ENCODE measurements at regions not wholly inside any gene's neighbourhood (a gene's known extent, or its start where the extent isn't known, plus 50 kb on each side); places are given as distances from the start of the nearest gene placed in this dataset.

DNA sequence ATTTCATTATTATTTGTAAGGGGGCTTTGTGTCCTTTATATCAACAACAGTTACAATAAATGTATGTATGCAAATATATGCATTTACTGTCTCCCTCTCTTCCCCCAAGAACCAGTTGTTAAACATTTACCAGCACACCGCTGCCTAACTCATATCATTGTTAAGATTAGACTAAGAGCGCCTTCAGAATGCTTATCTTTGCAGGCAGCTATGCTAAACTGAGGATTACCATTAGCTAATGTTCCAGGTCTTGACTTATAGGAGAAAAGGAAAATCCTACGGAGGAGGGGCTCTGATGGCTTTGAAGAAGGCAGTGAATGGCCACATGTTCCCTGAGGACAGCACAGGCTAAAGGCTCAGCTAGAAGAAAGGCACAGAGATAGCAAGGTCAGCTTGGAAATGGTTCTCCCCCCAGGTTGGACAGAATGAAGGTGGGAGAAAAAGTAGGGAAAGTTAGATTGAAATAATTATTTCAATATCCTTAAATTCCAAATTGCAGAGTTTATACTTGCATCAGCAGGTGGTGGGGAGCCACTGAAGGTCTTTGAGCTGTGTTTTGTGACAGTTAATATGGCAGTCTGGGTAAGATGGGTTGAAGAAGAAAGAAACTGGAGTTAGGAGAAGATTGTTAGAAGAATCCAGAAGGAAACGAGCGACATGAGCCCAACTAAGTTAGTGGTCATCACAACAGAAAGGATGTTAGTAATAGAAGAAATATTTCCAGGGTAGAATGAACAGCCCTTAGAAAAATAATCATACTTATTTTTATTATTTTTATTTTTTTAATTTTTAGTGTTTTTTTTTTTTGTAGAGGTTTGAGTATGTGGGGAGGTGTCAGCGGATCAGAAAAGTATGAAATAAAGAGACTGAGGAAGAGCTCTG, 87.0 kb upstream of the MAF start:
- TF ChIP-seq POLR2A (IDR thresholded peaks at IDR 0.05): no peak
- TF ChIP-seq, protein P1, sequence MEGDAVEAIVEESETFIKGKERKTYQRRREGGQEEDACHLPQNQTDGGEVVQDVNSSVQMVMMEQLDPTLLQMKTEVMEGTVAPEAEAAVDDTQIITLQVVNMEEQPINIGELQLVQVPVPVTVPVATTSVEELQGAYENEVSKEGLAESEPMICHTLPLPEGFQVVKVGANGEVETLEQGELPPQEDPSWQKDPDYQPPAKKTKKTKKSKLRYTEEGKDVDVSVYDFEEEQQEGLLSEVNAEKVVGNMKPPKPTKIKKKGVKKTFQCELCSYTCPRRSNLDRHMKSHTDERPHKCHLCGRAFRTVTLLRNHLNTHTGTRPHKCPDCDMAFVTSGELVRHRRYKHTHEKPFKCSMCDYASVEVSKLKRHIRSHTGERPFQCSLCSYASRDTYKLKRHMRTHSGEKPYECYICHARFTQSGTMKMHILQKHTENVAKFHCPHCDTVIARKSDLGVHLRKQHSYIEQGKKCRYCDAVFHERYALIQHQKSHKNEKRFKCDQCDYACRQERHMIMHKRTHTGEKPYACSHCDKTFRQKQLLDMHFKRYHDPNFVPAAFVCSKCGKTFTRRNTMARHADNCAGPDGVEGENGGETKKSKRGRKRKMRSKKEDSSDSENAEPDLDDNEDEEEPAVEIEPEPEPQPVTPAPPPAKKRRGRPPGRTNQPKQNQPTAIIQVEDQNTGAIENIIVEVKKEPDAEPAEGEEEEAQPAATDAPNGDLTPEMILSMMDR (IDR thresholded peaks at IDR 0.05): no peak
